ENCODE measurements at regions not wholly inside any gene's neighbourhood (a gene's known extent, or its start where the extent isn't known, plus 50 kb on each side); places are given as distances from the start of the nearest gene placed in this dataset.

DNA sequence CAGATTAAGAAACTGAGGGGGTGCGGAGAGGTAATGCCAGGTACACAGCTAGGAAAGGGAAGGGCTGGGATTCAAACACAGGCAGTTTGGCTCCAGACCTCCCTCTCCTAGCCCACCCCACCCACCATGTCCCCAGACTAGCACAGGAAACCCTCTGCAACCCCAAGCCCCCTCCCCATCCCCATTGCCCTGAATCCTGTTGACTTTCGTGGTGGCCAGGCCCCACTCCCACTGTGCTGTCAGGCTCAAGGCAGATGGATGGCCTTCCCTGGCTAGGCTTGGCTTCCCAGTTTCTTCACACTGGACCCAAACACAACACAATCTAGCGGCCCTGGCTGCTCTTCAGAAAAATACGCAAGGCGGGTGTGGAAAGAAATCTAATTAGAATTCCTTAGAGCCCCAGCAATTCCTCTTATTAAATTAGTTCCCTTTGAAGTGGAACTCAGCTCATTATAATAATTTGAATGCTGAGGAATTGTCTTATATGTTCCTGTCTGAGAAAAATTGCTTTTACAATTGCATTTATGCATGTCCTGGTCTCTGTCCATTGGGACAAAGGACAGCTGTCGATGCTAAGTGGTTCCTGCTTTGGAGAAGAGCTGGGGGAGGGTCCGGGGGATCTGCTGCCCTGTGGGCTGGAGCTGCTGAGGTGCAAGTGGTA, 97.4 kb downstream of the SYF2 start:
- TF ChIP-seq POLR2AphosphoS5 (IDR thresholded peaks at IDR 0.05; ENCODE audit: borderline replicate concordance, low read depth, low read length) (no peak), EZH2 (IDR thresholded peaks at IDR 0.05) (no peak), FOXP2 (optimal IDR thresholded peaks at IDR 0.05; ENCODE audit: control extremely low read depth, extremely low read length, insufficient read depth) (no peak)
